ENCODE measurements at regions not wholly inside any gene's neighbourhood (a gene's known extent, or its start where the extent isn't known, plus 50 kb on each side); places are given as distances from the start of the nearest gene placed in this dataset.

DNA sequence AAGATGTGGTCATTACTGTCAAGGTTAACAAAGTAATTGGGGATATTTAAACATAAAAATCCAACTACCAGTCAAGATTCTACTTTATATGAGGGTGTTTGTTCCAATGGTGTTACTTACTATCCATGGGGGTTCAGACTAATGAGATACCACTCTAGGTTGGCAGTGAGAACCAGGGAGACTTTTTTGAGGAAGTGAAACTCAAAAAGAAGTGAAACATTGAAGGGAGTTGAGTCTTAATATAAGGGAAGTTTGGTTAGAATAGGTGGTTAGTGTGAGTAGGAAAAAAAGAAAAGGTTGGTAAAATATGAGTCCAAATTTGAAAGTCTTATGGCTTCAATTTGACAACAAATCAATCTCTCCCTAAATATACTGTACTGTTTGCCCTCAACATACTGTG lies 123.6 kb upstream of the ANK3 start:
- Mint-ChIP-seq H3K27me3 (no peaks in the 10 kb centered on the region), H3K4me1 (peaks cover 23% of the 10 kb centered on the region), H3K9me3 (no peaks in the 10 kb centered on the region), H3K27ac (ENCODE audit: low read depth) (no peak overlapping the region), H3K36me3 (ENCODE audit: insufficient read depth) (no peaks in the 10 kb centered on the region), H3K4me3 (no peak overlapping the region)
- DNase-seq (ENCODE audit: low spot score in 2 of 2) (no peak), ATAC-seq (replicated peaks; ENCODE audit: extremely low read depth, poor library complexity, severe bottlenecking) (no peak)

DNA sequence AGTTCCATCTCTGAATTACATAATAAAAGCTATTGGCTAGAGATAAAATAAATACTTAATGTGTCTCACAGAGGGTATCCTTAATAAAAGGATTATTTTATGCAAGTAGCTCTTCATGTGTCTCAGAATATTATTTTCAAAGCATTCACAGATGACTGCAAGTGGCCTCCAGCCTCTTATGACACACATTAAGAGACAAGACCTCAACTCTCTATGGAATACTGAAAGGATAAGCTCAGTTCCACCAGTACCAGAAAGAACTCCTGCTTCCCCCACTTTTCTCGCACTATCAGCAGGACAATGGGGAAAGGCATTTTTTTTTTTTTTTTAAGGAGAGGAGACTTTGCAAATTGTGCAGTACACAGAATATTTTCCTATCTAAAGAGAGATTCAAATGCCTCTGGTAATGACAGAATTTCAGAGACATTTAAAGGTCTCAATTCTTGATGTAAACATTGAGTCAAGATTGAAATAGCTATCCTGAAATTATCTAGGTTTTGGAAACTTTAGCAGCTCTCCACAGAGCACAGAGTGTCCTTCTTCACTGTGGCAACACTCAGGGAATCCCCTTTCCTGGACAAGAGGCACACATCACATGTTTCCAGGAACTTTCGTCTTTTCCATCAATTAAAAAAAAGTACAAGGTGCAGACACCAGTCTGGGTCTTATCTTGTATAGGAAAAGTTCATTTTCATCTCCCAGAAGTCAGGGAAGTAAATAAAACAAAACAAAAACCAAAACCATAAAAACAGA lies 122.0 kb upstream of the ANK3 start:
- DNase-seq (ENCODE audit: low spot score in 2 of 2) = no peak
- no peaks in the 10 kb centered on the region for H3K9me3 Mint-ChIP-seq
- no peak overlapping the region for H3K4me3 Mint-ChIP-seq
- no peaks in the 10 kb centered on the region for H3K27me3 Mint-ChIP-seq
- peaks cover 23% of the 10 kb centered on the region for H3K4me1 Mint-ChIP-seq
- ATAC-seq (replicated peaks; ENCODE audit: extremely low read depth, poor library complexity, severe bottlenecking) = no peak
- H3K27ac Mint-ChIP-seq (ENCODE audit: low read depth) = no peak overlapping the region
- H3K36me3 Mint-ChIP-seq (ENCODE audit: insufficient read depth) = no peaks in the 10 kb centered on the region

DNA sequence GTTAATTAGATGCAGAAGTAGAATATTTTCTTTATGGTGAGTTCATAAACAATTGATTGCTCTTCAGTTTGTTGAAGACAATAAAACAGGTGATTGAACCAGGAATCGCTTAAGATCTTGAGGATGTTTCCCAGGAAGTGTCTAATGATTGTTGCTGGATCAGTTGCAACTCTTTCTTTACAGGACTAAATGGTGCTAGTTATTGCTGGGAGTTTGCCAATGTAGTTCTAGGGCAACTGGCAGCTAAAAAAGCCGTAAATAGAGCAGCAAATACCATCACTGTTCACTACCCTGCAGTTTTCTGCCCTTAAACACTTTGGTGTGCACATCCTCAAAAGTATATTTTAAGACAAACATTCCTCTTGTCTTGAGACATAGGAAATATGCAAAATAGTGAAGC lies 119.2 kb upstream of the ANK3 start:
- peak overlapping the region; percentile 29 for H3K27ac Mint-ChIP-seq (ENCODE audit: low read depth)
- H3K9me3 Mint-ChIP-seq = no peaks in the 10 kb centered on the region
- DNase-seq (ENCODE audit: low spot score in 2 of 2) = no peak
- no peak for ATAC-seq (replicated peaks; ENCODE audit: extremely low read depth, poor library complexity, severe bottlenecking)
- H3K36me3 Mint-ChIP-seq (ENCODE audit: insufficient read depth) = peaks cover 2% of the 10 kb centered on the region
- peaks cover under 1% of the 10 kb centered on the region for H3K4me1 Mint-ChIP-seq
- H3K27me3 Mint-ChIP-seq = no peaks in the 10 kb centered on the region
- no peak overlapping the region for H3K4me3 Mint-ChIP-seq

DNA sequence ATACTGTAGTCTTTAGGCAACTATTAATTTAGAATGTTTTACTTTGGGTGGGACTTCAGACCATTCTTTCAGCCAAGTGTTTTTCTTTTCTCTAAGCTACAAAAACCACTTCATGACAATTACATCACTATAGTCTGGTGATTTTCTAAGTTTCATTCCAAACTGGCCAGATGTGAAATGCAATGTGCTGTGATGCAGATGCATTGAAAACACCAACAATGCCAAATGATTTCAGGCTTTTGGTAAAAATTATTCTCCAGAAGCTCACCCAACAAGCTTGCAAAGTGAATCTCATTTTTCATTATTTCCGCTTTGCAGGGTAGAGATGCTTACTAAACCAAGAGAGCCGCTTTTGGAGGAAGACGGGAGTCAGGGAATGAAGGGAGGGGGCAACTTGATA lies 118.4 kb upstream of the ANK3 start:
- peaks cover 2% of the 10 kb centered on the region for H3K36me3 Mint-ChIP-seq (ENCODE audit: insufficient read depth)
- no peaks in the 10 kb centered on the region for H3K9me3 Mint-ChIP-seq
- H3K4me1 Mint-ChIP-seq = no peaks in the 10 kb centered on the region
- no peaks in the 10 kb centered on the region for H3K27me3 Mint-ChIP-seq
- H3K27ac Mint-ChIP-seq (ENCODE audit: low read depth) = no peak overlapping the region
- DNase-seq (ENCODE audit: low spot score in 2 of 2) = no peak
- no peak overlapping the region for H3K4me3 Mint-ChIP-seq
- ATAC-seq (replicated peaks; ENCODE audit: extremely low read depth, poor library complexity, severe bottlenecking) = no peak

DNA sequence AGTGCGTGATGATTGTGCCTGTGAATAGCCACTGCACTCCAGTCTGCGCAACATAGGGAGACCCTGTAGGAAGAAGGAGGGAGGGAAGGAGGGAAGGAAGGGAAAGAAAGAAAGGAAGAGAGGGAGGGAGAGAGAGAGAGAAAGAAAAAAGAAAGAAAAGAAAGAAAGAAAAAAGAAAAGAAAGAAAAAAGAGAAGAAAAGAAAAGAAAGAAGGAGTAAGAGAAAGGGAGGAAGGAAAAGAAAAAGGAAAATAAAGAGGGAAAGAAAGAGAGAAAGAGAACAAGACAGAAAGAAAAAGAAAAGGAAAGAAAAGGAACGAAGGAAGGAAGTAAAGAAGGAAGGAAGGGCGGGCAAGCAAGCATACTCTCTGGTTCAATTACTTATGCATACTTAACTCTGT lies 112.9 kb upstream of the ANK3 start:
- no peak for ATAC-seq (replicated peaks; ENCODE audit: extremely low read depth, poor library complexity, severe bottlenecking)
- H3K36me3 Mint-ChIP-seq (ENCODE audit: insufficient read depth) = peaks cover 5% of the 10 kb centered on the region

DNA sequence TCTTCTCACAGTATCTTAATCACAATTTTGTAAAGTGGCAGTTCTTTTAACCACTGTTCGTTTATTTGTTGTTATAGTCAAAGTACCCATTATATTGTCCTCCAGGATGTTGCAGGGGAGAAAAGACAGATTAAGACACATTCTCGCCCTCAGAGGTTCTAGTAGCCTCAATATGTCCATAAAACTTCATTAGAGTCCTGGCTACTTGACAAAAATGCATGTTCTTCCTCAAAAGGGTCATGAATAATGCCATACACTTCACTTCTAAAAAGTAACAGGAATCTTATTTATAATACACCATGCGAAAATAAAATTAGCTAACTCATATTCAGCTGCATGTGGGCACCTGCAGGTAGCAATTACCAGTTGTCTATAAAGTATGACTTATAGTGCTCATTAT lies 109.3 kb upstream of the ANK3 start:
- ATAC-seq (replicated peaks; ENCODE audit: extremely low read depth, poor library complexity, severe bottlenecking) = no peak
- Mint-ChIP-seq H3K4me1 (peaks cover 11% of the 10 kb centered on the region), H3K36me3 (ENCODE audit: insufficient read depth) (peaks cover 4% of the 10 kb centered on the region), H3K4me3 (no peak overlapping the region), H3K9me3 (no peaks in the 10 kb centered on the region), H3K27me3 (no peaks in the 10 kb centered on the region), H3K27ac (ENCODE audit: low read depth) (no peak overlapping the region)
- DNase-seq (ENCODE audit: low spot score in 2 of 2) = no peak

More for the DNA sequence above, 112.9 kb upstream of the ANK3 start:
- H3K27me3 Mint-ChIP-seq = no peaks in the 10 kb centered on the region
- peaks cover 11% of the 10 kb centered on the region for H3K4me1 Mint-ChIP-seq
- no peak overlapping the region for H3K4me3 Mint-ChIP-seq
- H3K27ac Mint-ChIP-seq (ENCODE audit: low read depth) = no peak overlapping the region
- no peaks in the 10 kb centered on the region for H3K9me3 Mint-ChIP-seq
- no peak for DNase-seq (ENCODE audit: low spot score in 2 of 2)

DNA sequence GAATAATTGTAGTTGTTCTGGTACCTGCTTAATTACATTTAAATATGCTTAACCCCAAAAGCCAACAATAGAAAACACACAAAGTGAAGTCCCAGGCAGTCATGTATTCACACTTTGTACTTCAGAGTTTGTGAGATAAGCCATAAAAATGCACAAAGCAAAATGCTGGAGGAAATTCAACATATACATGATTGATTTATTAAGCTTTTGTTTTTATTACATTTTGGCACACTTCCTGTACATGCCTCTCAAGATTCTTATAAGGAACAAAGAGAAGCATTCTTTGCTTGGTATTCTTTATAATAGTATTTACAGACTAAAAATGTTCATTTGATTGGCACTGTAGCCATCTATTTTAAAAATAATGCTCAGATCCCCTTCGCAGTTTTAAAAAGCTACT lies 107.7 kb upstream of the ANK3 start:
- H3K9me3 Mint-ChIP-seq = no peaks in the 10 kb centered on the region
- H3K4me1 Mint-ChIP-seq = peaks cover 11% of the 10 kb centered on the region
- no peaks in the 10 kb centered on the region for H3K27me3 Mint-ChIP-seq
- no peak overlapping the region for H3K4me3 Mint-ChIP-seq
- H3K36me3 Mint-ChIP-seq (ENCODE audit: insufficient read depth) = peaks cover 4% of the 10 kb centered on the region
- ATAC-seq (replicated peaks; ENCODE audit: extremely low read depth, poor library complexity, severe bottlenecking) (no peak), DNase-seq (ENCODE audit: low spot score in 2 of 2) (no peak)
- H3K27ac Mint-ChIP-seq (ENCODE audit: low read depth) = no peak overlapping the region

DNA sequence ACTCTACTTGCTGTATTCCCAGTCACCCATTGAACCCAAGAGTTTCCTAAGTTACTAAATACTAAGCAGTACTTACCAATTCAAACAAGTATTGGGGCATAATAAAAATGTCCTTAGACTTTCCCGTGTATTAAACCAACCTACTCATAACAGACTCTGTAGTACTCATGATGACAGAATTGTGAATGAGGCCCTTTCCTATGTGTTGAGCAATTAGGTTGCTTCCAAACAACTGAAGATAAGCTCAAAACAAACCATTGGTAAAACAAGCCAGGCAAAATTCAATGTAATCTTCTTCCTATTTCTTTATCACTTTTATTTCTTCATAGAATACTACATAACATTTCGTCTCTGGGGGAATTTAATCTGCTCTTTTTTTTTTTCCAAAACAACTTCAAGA lies 106.5 kb upstream of the ANK3 start:
- H3K27ac Mint-ChIP-seq (ENCODE audit: low read depth) = no peak overlapping the region
- no peak for DNase-seq (ENCODE audit: low spot score in 2 of 2)
- H3K9me3 Mint-ChIP-seq = no peaks in the 10 kb centered on the region
- peaks cover 4% of the 10 kb centered on the region for H3K36me3 Mint-ChIP-seq (ENCODE audit: insufficient read depth)
- H3K4me1 Mint-ChIP-seq = peaks cover 11% of the 10 kb centered on the region
- no peaks in the 10 kb centered on the region for H3K27me3 Mint-ChIP-seq
- no peak overlapping the region for H3K4me3 Mint-ChIP-seq
- ATAC-seq (replicated peaks; ENCODE audit: extremely low read depth, poor library complexity, severe bottlenecking) = no peak

DNA sequence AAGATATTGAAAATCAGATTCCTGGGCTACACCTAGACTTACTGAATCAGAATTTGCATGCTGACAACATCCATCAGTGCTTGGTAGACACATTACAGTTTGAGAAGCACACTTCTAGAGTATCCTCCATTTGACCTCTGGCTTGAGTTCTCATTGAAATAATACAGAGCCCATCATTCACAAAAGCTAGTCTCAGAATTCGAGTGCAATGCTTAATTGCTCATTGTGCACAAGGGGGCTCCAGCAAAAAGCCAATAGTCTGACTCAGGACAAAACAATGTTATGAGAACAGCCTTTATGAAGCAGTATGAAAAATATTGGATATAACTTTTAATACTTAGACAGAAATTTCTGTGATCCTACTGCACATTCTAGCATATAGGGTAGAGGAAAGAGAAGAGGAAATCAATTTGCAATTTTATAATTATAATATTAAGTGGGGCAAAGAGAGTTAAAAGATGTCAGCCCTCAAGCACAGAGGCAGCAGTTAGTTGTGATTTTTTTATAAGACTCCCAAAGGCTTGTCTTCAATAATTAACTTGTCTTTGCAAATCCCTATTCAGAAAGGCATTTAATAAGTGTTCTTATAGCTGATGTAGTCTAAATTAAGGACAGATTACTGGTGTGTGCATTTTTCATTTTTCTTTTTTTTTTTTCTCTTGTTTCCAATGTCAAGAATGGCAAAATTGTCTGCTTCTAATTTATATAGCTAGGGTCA lies 105.8 kb upstream of the ANK3 start:
- no peak for ATAC-seq (replicated peaks; ENCODE audit: extremely low read depth, poor library complexity, severe bottlenecking)
- no peak for DNase-seq (ENCODE audit: low spot score in 2 of 2)

DNA sequence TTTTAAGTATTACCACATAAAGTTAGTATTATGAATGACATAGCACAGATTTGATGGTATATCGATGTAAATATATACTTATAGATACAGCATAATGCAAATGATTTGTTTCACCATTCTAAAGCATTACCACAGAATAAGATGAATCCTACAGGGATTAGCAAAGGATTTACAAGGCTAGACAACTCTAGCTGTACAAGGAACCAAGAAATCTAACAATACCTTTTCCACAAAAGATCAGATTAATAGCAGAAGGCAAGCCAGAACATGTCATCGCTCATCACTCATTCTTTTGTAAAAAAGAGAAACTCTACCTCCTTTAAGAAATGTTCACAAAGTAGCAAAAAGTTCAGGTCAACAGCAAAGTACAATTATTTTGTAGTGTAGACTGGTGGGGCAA lies 105.1 kb upstream of the ANK3 start:
- Mint-ChIP-seq H3K4me3 (no peak overlapping the region), H3K4me1 (peaks cover 19% of the 10 kb centered on the region), H3K27me3 (no peaks in the 10 kb centered on the region), H3K36me3 (ENCODE audit: insufficient read depth) (peaks cover 6% of the 10 kb centered on the region), H3K9me3 (no peaks in the 10 kb centered on the region), H3K27ac (ENCODE audit: low read depth) (no peak overlapping the region)
- no peak for ATAC-seq (replicated peaks; ENCODE audit: extremely low read depth, poor library complexity, severe bottlenecking)
- no peak for DNase-seq (ENCODE audit: low spot score in 2 of 2)

More for the DNA sequence above, 105.8 kb upstream of the ANK3 start:
- Mint-ChIP-seq H3K9me3 (no peaks in the 10 kb centered on the region), H3K27ac (ENCODE audit: low read depth) (no peak overlapping the region), H3K36me3 (ENCODE audit: insufficient read depth) (peaks cover 4% of the 10 kb centered on the region), H3K4me1 (peaks cover 11% of the 10 kb centered on the region), H3K27me3 (no peaks in the 10 kb centered on the region), H3K4me3 (no peak overlapping the region)

DNA sequence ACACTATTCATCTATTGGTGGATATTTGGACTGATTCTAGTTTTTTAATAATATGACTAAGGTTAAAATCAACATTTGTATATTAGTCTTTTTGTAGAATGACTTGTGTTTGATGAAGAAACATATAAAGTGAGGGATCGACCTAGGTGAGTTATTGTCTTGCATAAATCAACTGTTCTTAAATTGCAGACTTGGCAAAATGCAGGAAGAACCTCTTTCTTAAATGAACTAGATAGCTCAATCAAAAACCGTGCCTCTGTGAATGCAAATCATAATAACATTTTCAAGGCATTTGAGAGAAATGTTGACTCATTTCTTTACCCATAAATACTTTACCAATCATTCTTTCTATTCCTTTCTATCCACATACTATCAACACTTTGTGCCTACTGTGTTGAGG lies 101.5 kb upstream of the ANK3 start:
- no peak for DNase-seq (ENCODE audit: low spot score in 2 of 2)
- no peak for ATAC-seq (replicated peaks; ENCODE audit: extremely low read depth, poor library complexity, severe bottlenecking)
- no peaks in the 10 kb centered on the region for H3K27me3 Mint-ChIP-seq
- H3K36me3 Mint-ChIP-seq (ENCODE audit: insufficient read depth) = peaks cover 2% of the 10 kb centered on the region
- H3K9me3 Mint-ChIP-seq = no peaks in the 10 kb centered on the region
- H3K4me3 Mint-ChIP-seq = no peak overlapping the region
- peaks cover 14% of the 10 kb centered on the region for H3K4me1 Mint-ChIP-seq
- H3K27ac Mint-ChIP-seq (ENCODE audit: low read depth) = no peak overlapping the region

DNA sequence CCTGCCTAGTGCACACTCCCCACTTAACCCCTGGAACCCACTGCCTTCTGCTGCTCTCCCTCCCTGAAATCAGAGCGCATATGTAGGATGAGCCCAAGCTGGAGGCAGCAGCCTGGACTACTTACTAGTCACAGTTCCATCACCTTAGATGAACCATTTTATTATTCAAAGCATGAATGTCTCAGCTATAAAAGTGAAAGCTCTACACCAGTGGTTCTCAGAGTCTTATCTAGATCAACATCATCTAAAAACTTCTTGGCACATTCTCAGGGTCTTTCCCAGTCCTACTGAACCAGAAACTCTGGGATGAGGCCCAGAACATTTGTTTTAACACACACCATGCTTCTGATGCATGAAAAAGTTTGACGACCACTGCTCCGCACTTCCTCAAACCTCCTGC lies 100.3 kb upstream of the ANK3 start:
- no peaks in the 10 kb centered on the region for H3K9me3 Mint-ChIP-seq
- no peaks in the 10 kb centered on the region for H3K27me3 Mint-ChIP-seq
- H3K36me3 Mint-ChIP-seq (ENCODE audit: insufficient read depth) = peaks cover 2% of the 10 kb centered on the region
- no peak overlapping the region for H3K27ac Mint-ChIP-seq (ENCODE audit: low read depth)
- H3K4me1 Mint-ChIP-seq = peaks cover 14% of the 10 kb centered on the region
- DNase-seq (ENCODE audit: low spot score in 2 of 2) = no peak
- ATAC-seq (replicated peaks; ENCODE audit: extremely low read depth, poor library complexity, severe bottlenecking) = no peak
- H3K4me3 Mint-ChIP-seq = no peak overlapping the region

DNA sequence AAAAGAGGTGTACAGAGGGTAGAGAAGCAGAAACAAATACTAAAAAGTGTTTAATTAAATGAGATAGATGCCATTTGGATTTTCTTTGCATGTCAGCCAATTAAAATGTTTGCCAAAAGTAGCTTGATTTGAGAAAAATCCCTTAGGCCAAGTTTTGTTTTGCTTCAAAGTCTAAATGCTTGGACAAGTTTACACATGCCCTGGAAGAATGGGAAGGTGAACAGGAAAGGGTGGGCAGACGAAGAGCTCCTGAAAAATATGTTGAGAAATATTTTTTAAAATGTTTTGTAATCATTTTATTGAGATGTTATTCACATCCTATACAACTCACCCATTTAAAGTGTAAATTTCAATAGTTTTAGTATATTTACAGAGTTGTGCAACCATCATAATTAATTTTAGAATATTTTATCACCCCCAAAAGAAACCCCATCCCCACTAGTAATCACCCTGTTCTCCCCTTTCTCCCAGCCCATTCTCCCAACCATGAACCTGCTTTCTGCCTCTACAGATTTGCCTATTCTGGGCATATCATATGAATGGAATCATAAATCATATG lies 98.5 kb upstream of the ANK3 start:
- no peaks in the 10 kb centered on the region for H3K27me3 Mint-ChIP-seq
- H3K4me1 Mint-ChIP-seq = peaks cover 14% of the 10 kb centered on the region
- ATAC-seq (replicated peaks; ENCODE audit: extremely low read depth, poor library complexity, severe bottlenecking) (no peak), DNase-seq (ENCODE audit: low spot score in 2 of 2) (no peak)
- H3K9me3 Mint-ChIP-seq = no peaks in the 10 kb centered on the region
- H3K4me3 Mint-ChIP-seq = no peak overlapping the region
- H3K36me3 Mint-ChIP-seq (ENCODE audit: insufficient read depth) = peaks cover 2% of the 10 kb centered on the region
- H3K27ac Mint-ChIP-seq (ENCODE audit: low read depth) = no peak overlapping the region
